OCI-LY7 (cell line): ENCODE measurements at regions not wholly inside any gene's neighbourhood (a gene's known extent, or its start where the extent isn't known, plus 50 kb on each side); places are given as distances from the start of the nearest gene placed in this dataset.

Source experiments
- BruUV-seq: library from RNA; stranded (reverse); fragments of 400-500 nt; replicated peaks from 2 replicates; lab custom pipeline; 2021; lab: Mats Ljungman, UMichigan
- CTCF ChIA-PET: fragments of 300-600 bp; sonication (Branson Sonifier 250); formaldehyde crosslinking; loops from one replicate; lab custom pipeline; 2022; ENCODE audit warnings: antibody characterized with exemption; ENCODE audit not compliant: unreplicated experiment; lab: Charles Lee
- POLR2A ChIA-PET: fragments of 300-600 bp; sonication (Branson Sonifier 250); formaldehyde crosslinking; loops from one replicate; lab custom pipeline; 2022; ENCODE audit warnings: antibody characterized with exemption; lab: Charles Lee
- DNase-seq: peaks from one replicate; pipeline ENCODE4 v3.0.0-alpha.2; 2015; ENCODE audit warnings: low spot score
- H2AFZ ChIP-seq: fragments of 200-600 bp; sonication (generic), shearing (Covaris generic); 2 replicates; pipeline ENCODE4 v1.6.1; 2014; ENCODE audit warnings: mild to moderate bottlenecking, antibody characterized with exemption, low read length, moderate library complexity
- H3K27ac ChIP-seq: fragments of 200-600 bp; sonication (generic); 2 replicates; pipeline ENCODE4 v1.5.1; 2014; ENCODE audit warnings: mixed run types, low read depth, mild to moderate bottlenecking, moderate library complexity, low read length, inconsistent platforms; ENCODE audit not compliant: poor library complexity, severe bottlenecking
- H3K36me3 ChIP-seq: fragments of 200-600 bp; sonication (generic); 2 replicates; pipeline ENCODE4 v1.6.1; 2014; ENCODE audit warnings: mild to moderate bottlenecking, antibody characterized with exemption, low read length, moderate library complexity, mixed read lengths; ENCODE audit not compliant: insufficient read depth
- H3K4me1 ChIP-seq: fragments of 200-600 bp; sonication (generic); 2 replicates; pipeline ENCODE4 v1.5.1; 2014; ENCODE audit warnings: mild to moderate bottlenecking, low read length; ENCODE audit not compliant: insufficient read depth, poor library complexity, severe bottlenecking
- H3K4me2 ChIP-seq: fragments of 200-600 bp; sonication (generic); 2 replicates; pipeline ENCODE4 v1.6.1; 2014; ENCODE audit warnings: mild to moderate bottlenecking, low read length
- H3K4me3 ChIP-seq: fragments of 200-600 bp; sonication (generic); 2 replicates; pipeline ENCODE4 v1.5.1; 2014; ENCODE audit warnings: mild to moderate bottlenecking, low read depth, low read length; ENCODE audit not compliant: poor library complexity, severe bottlenecking
- H3K79me2 ChIP-seq: fragments of 200-600 bp; sonication (generic); 2 replicates; pipeline ENCODE4 v1.6.1; 2016; ENCODE audit warnings: low read depth, mild to moderate bottlenecking, low read length, moderate library complexity, mixed read lengths; ENCODE audit not compliant: insufficient read depth
- H3K9me2 ChIP-seq: fragments of 200-600 bp; sonication (generic); 2 replicates; pipeline ENCODE4 v1.6.1; 2016; ENCODE audit warnings: mild to moderate bottlenecking, low read length, mixed read lengths; ENCODE audit not compliant: insufficient read depth
- H3K9me3 ChIP-seq: fragments of 200-600 bp; sonication (generic); 2 replicates; pipeline ENCODE4 v1.6.1; 2014; ENCODE audit warnings: mild to moderate bottlenecking, mixed run types, low read length, mixed read lengths
- H4K20me1 ChIP-seq: fragments of 200-600 bp; sonication (generic); 2 replicates; pipeline ENCODE4 v1.6.1; 2014; ENCODE audit warnings: mild to moderate bottlenecking, antibody characterized with exemption, low read length, moderate library complexity, mixed read lengths; ENCODE audit not compliant: insufficient read depth
- CTCF ChIP-seq: fragments of 200-600 bp; sonication (generic); conservative IDR thresholded peaks from 2 replicates; pipeline ENCODE4 v1.5.1; 2014; ENCODE audit warnings: mild to moderate bottlenecking, antibody characterized with exemption, low read length, moderate library complexity, mixed read lengths
- EZH2phosphoT487 ChIP-seq: fragments of 200-600 bp; sonication (generic); IDR thresholded peaks from 2 replicates; pipeline ENCODE4 v1.6.1; 2018; ENCODE audit warnings: low read depth, borderline replicate concordance, mild to moderate bottlenecking, mixed run types, antibody characterized with exemption, low read length, moderate library complexity, mixed read lengths
- intact Hi-C: fragments of 100-400 bp; cut with micrococcal nuclease; formaldehyde crosslinking; loops from one replicate; pipeline ENCODE4 v1.10.0; 2022; ENCODE audit not compliant: unreplicated experiment

- TF ChIP-seq CTCF = no peak
- no peak for TF ChIP-seq EZH2phosphoT487
- BruUV-seq = no TSS peak
- no peaks in the 10 kb centered on the region for H4K20me1 ChIP-seq
- no peak for DNase-seq
- no peaks in the 10 kb centered on the region for H3K4me1 ChIP-seq
- ChIA-PET CTCF (no interaction called here), POLR2A (interaction anchor here (0.5 to 0.7 kb wide), 2 partner anchors 15 to 502 kb away, joined by 3 to 4 read pairs; no protein-coding TSS in a partner anchor)
- no peak overlapping the region for H3K4me2 ChIP-seq
- H3K4me3 ChIP-seq = no peak overlapping the region
- no peaks in the 10 kb centered on the region for H3K79me2 ChIP-seq
- intact Hi-C loops = no loop called here
- H2AFZ ChIP-seq = no peak overlapping the region
- no peaks in the 10 kb centered on the region for H3K9me2 ChIP-seq
- H3K9me3 ChIP-seq = no peaks in the 10 kb centered on the region
- H3K27ac ChIP-seq = no peak overlapping the region
- no peaks in the 10 kb centered on the region for H3K36me3 ChIP-seq
Measured at GRCh38 chr2:66775730-66776422, 341.0 kb downstream of the MEIS1 start.

GRCh38 chr2:66781804-66782203, 346.9 kb downstream of the MEIS1 start:
- Histone ChIP-seq H3K27ac (no peak overlapping the region), H3K79me2 (no peaks in the 10 kb centered on the region), H3K4me3 (no peak overlapping the region), H2AFZ (no peak overlapping the region), H3K4me1 (no peaks in the 10 kb centered on the region), H3K4me2 (no peak overlapping the region), H3K36me3 (no peaks in the 10 kb centered on the region), H4K20me1 (no peaks in the 10 kb centered on the region), H3K9me3 (no peaks in the 10 kb centered on the region), H3K9me2 (no peaks in the 10 kb centered on the region)
- DNase-seq = no peak
- intact Hi-C loops = no loop called here
- no TSS peak for BruUV-seq
- no peak for TF ChIP-seq CTCF
- no peak for TF ChIP-seq EZH2phosphoT487
- ChIA-PET CTCF (no interaction called here), POLR2A (no interaction called here)

GRCh38 chr2:66782780-66783361, 347.9 kb downstream of the MEIS1 start:
- H3K79me2 ChIP-seq = no peaks in the 10 kb centered on the region
- POLR2A ChIA-PET = interaction anchor here (0.5 to 0.7 kb wide), 2 partner anchors 17 to 28 kb away, joined by 3 read pairs; no protein-coding TSS in a partner anchor
- CTCF ChIA-PET = no interaction called here
- H3K27ac ChIP-seq = no peak overlapping the region
- BruUV-seq = no TSS peak
- H3K9me3 ChIP-seq = no peaks in the 10 kb centered on the region
- H3K4me2 ChIP-seq = no peak overlapping the region
- H3K36me3 ChIP-seq = no peaks in the 10 kb centered on the region
- no peak overlapping the region for H3K4me3 ChIP-seq
- no peak overlapping the region for H2AFZ ChIP-seq
- no peaks in the 10 kb centered on the region for H3K4me1 ChIP-seq
- no peaks in the 10 kb centered on the region for H4K20me1 ChIP-seq
- intact Hi-C loops = no loop called here
- no peaks in the 10 kb centered on the region for H3K9me2 ChIP-seq
- TF ChIP-seq EZH2phosphoT487 = no peak
- no peak for TF ChIP-seq CTCF
- DNase-seq = no peak
